Kidney (tissue), 13 donors: ENCODE measurements at regions not wholly inside any gene's neighbourhood (a gene's known extent, or its start where the extent isn't known, plus 50 kb on each side); places are given as distances from the start of the nearest gene placed in this dataset.
A peak's percentile ranks its signal among the peaks of the same experiment; 100 is the strongest.

Experiments
- DNase-seq, 5 donors: peaks; one replicate each; pipeline ENCODE4 v3.0.0-alpha.2; 2013 to 2020
- FAIRE-seq: peaks from 2 replicates; lab custom pipeline; 2012; peaks lifted over from hg19 to GRCh38; lab: Jason Lieb, UNC
- H3K27ac ChIP-seq, 2 donors: one replicate each; pipeline ENCODE4 v1.7.0; 2013; ENCODE audit warnings: low read depth in 2 of 2, low read length in 2 of 2, inconsistent platforms in 1 of 2
- H3K27me3 ChIP-seq: one replicate; pipeline ENCODE4 v1.7.1; 2013; ENCODE audit warnings: low read length, inconsistent platforms; ENCODE audit not compliant: control insufficient read depth, insufficient read depth
- H3K36me3 ChIP-seq, 3 donors: one replicate each; pipeline versions ENCODE4 v1.7.0 to v1.7.1; 2013; ENCODE audit warnings: low read length in 3 of 3, control low read depth in 1 of 3, inconsistent platforms in 1 of 3; ENCODE audit not compliant: insufficient read depth in 3 of 3, control insufficient read depth in 2 of 3
- H3K4me1 ChIP-seq, 3 donors: one replicate each; pipeline versions ENCODE4 v1.7.0 to v1.7.1; 2013; ENCODE audit warnings: low read length in 3 of 3, inconsistent platforms in 1 of 3, low read depth in 1 of 3; ENCODE audit not compliant: control insufficient read depth in 2 of 3, insufficient read depth in 2 of 3
- H3K4me3 ChIP-seq, 3 donors: one replicate each; pipeline versions ENCODE4 v1.7.0 to v1.8.1; 2013; ENCODE audit warnings: low read length in 3 of 3, control low read depth in 1 of 3, inconsistent platforms in 1 of 3
- H3K9ac ChIP-seq, 3 donors: one replicate each; pipeline versions ENCODE4 v1.7.0 to v1.7.1; 2013; ENCODE audit warnings: low read length in 3 of 3, control low read depth in 1 of 3, inconsistent platforms in 1 of 3
- H3K9me3 ChIP-seq, 3 donors: one replicate each; pipeline versions ENCODE4 v1.7.0 to v1.7.1; 2013; ENCODE audit warnings: low read length in 3 of 3, control low read depth in 1 of 3, inconsistent platforms in 1 of 3; ENCODE audit not compliant: control insufficient read depth in 2 of 3, insufficient read depth in 1 of 3
- CTCF ChIP-seq: IDR thresholded peaks from 3 replicates; pipeline ENCODE4 v1.5.1; 2012; ENCODE audit warnings: mild to moderate bottlenecking, moderate library complexity, borderline replicate concordance; ENCODE audit not compliant: insufficient read depth; ENCODE audit errors: extremely low read depth
- intact Hi-C: fragments of 100-400 bp; cut with DNase I; formaldehyde crosslinking; loops from one replicate; pipeline ENCODE4 v1.11.1; 2022
- donor health status: control.
- donor health status: control.
- donor health status: control.
- donor health status: control.
- donor health status: control.
- donor health status: DM: yes; HTN: yes; CAD: no.
- donor health status: Normal renal cell carcinoma (clear cell type).

GRCh38 chr14:86672080-86672479 is 1142.1 kb downstream of the FLRT2 start:
- H3K9ac ChIP-seq: no peak overlapping the region
- no peaks in the 10 kb centered on the region for H3K4me1 ChIP-seq
- intact Hi-C loops: no loop called here
- H3K27me3 ChIP-seq: no peaks in the 10 kb centered on the region
- H3K36me3 ChIP-seq: no peaks in the 10 kb centered on the region
- H3K27ac ChIP-seq: no peak overlapping the region
- no peak for TF ChIP-seq CTCF
- H3K9me3 ChIP-seq: no peaks in the 10 kb centered on the region
- FAIRE-seq (no peak), DNase-seq (no peak)
- H3K4me3 ChIP-seq: no peak overlapping the region

- intact Hi-C loops: no loop called here
- no peak overlapping the region for H3K27ac ChIP-seq
- H3K4me1 ChIP-seq: no peaks in the 10 kb centered on the region
- no peaks in the 10 kb centered on the region for H3K9me3 ChIP-seq
- TF ChIP-seq CTCF: no peak
- no peaks in the 10 kb centered on the region for H3K36me3 ChIP-seq
- FAIRE-seq (no peak), DNase-seq (no peak)
- no peak overlapping the region for H3K9ac ChIP-seq
- no peak overlapping the region for H3K4me3 ChIP-seq
- H3K27me3 ChIP-seq: no peaks in the 10 kb centered on the region
These were observed 1136.0 kb downstream of the FLRT2 start for GRCh38 chr14:86665975-86666374.

GRCh38 chr14:86662334-86662733 is 1132.4 kb downstream of the FLRT2 start:
- Histone ChIP-seq H3K4me1 (no peaks in the 10 kb centered on the region), H3K27ac (no peak overlapping the region), H3K9ac (no peak overlapping the region), H3K9me3 (no peaks in the 10 kb centered on the region), H3K4me3 (no peak overlapping the region), H3K27me3 (no peaks in the 10 kb centered on the region), H3K36me3 (no peaks in the 10 kb centered on the region)
- FAIRE-seq (no peak), DNase-seq (no peak)
- intact Hi-C loops: no loop called here
- TF ChIP-seq CTCF: no peak

- FAIRE-seq (no peak), DNase-seq (peak; percentile 27 to 50 (median 44))
- Histone ChIP-seq H3K36me3 (no peaks in the 10 kb centered on the region), H3K9me3 (no peaks in the 10 kb centered on the region), H3K9ac (no peak overlapping the region), H3K27me3 (no peaks in the 10 kb centered on the region), H3K4me1 (no peaks in the 10 kb centered on the region), H3K27ac (no peak overlapping the region), H3K4me3 (no peak overlapping the region)
- intact Hi-C loops: no loop called here
- TF ChIP-seq CTCF: peak; percentile 54
These were observed 1124.7 kb downstream of the FLRT2 start for GRCh38 chr14:86654558-86655184.
